H1 (cell line): ENCODE measurements at regions not wholly inside any gene's neighbourhood (a gene's known extent, or its start where the extent isn't known, plus 50 kb on each side); places are given as distances from the start of the nearest gene placed in this dataset.

ENCODE experiments used
- CTCF ChIA-PET: fragments of 300-600 bp; sonication (Branson Sonifier 250); formaldehyde crosslinking; loops from one replicate; lab custom pipeline; 2021; ENCODE audit not compliant: partially characterized antibody; lab: Charles Lee
- POLR2A ChIA-PET: fragments of 300-600 bp; sonication (Branson Sonifier 250); formaldehyde crosslinking; loops from one replicate; lab custom pipeline; 2021; ENCODE audit warnings: inconsistent platforms; ENCODE audit not compliant: partially characterized antibody; lab: Charles Lee
- DNase-seq, 2 experiments: peaks; one replicate each; pipeline versions ENCODE4 v3.0.0 to v3.0.0-alpha.2; 2010 to 2022; ENCODE audit warnings: low spot score in 2 of 2, low read depth in 1 of 2, mixed read lengths in 1 of 2
- FAIRE-seq: peaks from 2 replicates; lab custom pipeline; 2011; peaks lifted over from hg19 to GRCh38; lab: Jason Lieb, UNC
- H2AFZ ChIP-seq: 2 replicates; pipeline ENCODE4 v1.8.1; 2012; ENCODE audit warnings: low read length, inconsistent platforms
- H2AK5ac ChIP-seq: 2 replicates; pipeline ENCODE4 v1.6.1; 2013; ENCODE audit warnings: low read depth, low read length
- H2BK120ac ChIP-seq: replicated peaks from 2 replicates; pipeline ENCODE3; 2013; ENCODE audit warnings: low read depth, low read length, inconsistent platforms
- H2BK12ac ChIP-seq: 2 replicates; pipeline ENCODE4 v1.6.1; 2013; ENCODE audit warnings: low read depth, low read length
- H2BK15ac ChIP-seq: 2 replicates; pipeline ENCODE4 v1.6.1; 2013; ENCODE audit warnings: low read length
- H2BK20ac ChIP-seq: 2 replicates; pipeline ENCODE4 v1.6.1; 2013; ENCODE audit warnings: low read length
- H2BK5ac ChIP-seq: 2 replicates; pipeline ENCODE4 v1.6.1; 2013; ENCODE audit warnings: low read depth, low read length
- H3K14ac ChIP-seq: 2 replicates; pipeline ENCODE4 v1.6.1; 2013; ENCODE audit warnings: inconsistent platforms; ENCODE audit not compliant: insufficient read length
- H3K18ac ChIP-seq: 2 replicates; pipeline ENCODE4 v1.6.1; 2013; ENCODE audit warnings: low read length; ENCODE audit errors: extremely low read depth
- H3K23ac ChIP-seq: 2 replicates; pipeline ENCODE4 v1.6.1; 2013; ENCODE audit warnings: inconsistent platforms; ENCODE audit not compliant: insufficient read length
- H3K23me2 ChIP-seq: 2 replicates; pipeline ENCODE4 v1.6.1; 2013; ENCODE audit warnings: low read depth, low read length
- H3K27ac ChIP-seq: 2 replicates; pipeline ENCODE4 v1.6.1; 2011; ENCODE audit warnings: low read depth, low read length, inconsistent platforms
- H3K27me3 ChIP-seq, 4 experiments: replicated peaks in 1 of 4; 1 replicate in 1 of 4; 2 replicates in 3 of 4; pipeline versions ENCODE4 v1.6.1 to v1.8.1; 2011 to 2013; ENCODE audit warnings: low read length in 3 of 4, mild to moderate bottlenecking in 3 of 4, inconsistent platforms in 2 of 4, mixed read lengths in 2 of 4, moderate library complexity in 1 of 4; ENCODE audit not compliant: control insufficient read depth in 3 of 4, insufficient read depth in 3 of 4; ENCODE audit errors: extremely low read depth in 1 of 4
- H3K36me3 ChIP-seq, 4 experiments: 2 replicates each; pipeline versions ENCODE4 v1.6.1 to v1.8.1; 2011 to 2013; ENCODE audit warnings: mild to moderate bottlenecking in 4 of 4, low read length in 3 of 4, moderate library complexity in 2 of 4, control low read depth in 1 of 4, inconsistent platforms in 1 of 4; ENCODE audit not compliant: insufficient read depth in 4 of 4, control insufficient read depth in 2 of 4
- H3K4ac ChIP-seq: replicated peaks from 2 replicates; pipeline ENCODE3; 2013; ENCODE audit warnings: low read length, low read depth, mixed read lengths, inconsistent platforms; ENCODE audit not compliant: insufficient read length
- H3K4me1 ChIP-seq, 4 experiments: replicated peaks in 1 of 4; 1 replicate in 1 of 4; 2 replicates in 3 of 4; pipeline versions ENCODE4 v1.6.1 to v1.8.1; 2011 to 2013; ENCODE audit warnings: low read length in 3 of 4, inconsistent platforms in 2 of 4, mixed read lengths in 1 of 4; ENCODE audit not compliant: insufficient read depth in 4 of 4, control insufficient read depth in 3 of 4
- H3K4me2 ChIP-seq, 2 experiments: 2 replicates each; pipeline versions ENCODE4 v1.6.1 to v1.8.1; 2011 to 2013; ENCODE audit warnings: low read depth in 2 of 2, low read length in 2 of 2, control low read depth in 1 of 2, inconsistent platforms in 1 of 2, mild to moderate bottlenecking in 1 of 2; ENCODE audit not compliant: insufficient read depth in 1 of 2
- H3K4me3 ChIP-seq, 4 experiments: fragments of 200-600, 300-600 bp in 1 of 4; sonication (generic), shearing (Covaris generic), sonication (Bioruptor Twin) in 1 of 4; 2 replicates each; pipeline versions ENCODE4 v1.5.1 to v1.8.1; 2011 to 2016; ENCODE audit warnings: low read length in 4 of 4, low read depth in 3 of 4, control low read depth in 2 of 4, inconsistent platforms in 2 of 4, mild to moderate bottlenecking in 2 of 4, mixed read lengths in 1 of 4, moderate library complexity in 1 of 4; ENCODE audit not compliant: insufficient read depth in 2 of 4; ENCODE audit errors: extremely low read depth in 1 of 4
- H3K56ac ChIP-seq: replicated peaks from 2 replicates; pipeline ENCODE3; 2013; ENCODE audit warnings: low read depth, mild to moderate bottlenecking, mixed read lengths, low read length, inconsistent platforms; ENCODE audit not compliant: insufficient read length
- H3K79me1 ChIP-seq: 2 replicates; pipeline ENCODE4 v1.6.1; 2013; ENCODE audit warnings: low read depth, low read length, control low read depth
- H3K79me2 ChIP-seq, 2 experiments: 2 replicates each; pipeline versions ENCODE4 v1.6.1 to v1.8.1; 2012 to 2013; ENCODE audit warnings: low read length in 2 of 2, mild to moderate bottlenecking in 2 of 2, inconsistent platforms in 1 of 2; ENCODE audit not compliant: insufficient read depth in 2 of 2, control insufficient read depth in 1 of 2
- H3K9ac ChIP-seq, 4 experiments: replicated peaks in 1 of 4; 1 replicate in 1 of 4; 2 replicates in 3 of 4; pipeline versions ENCODE4 v1.6.1 to v1.8.1; 2011 to 2013; ENCODE audit warnings: low read depth in 3 of 4, low read length in 3 of 4, control low read depth in 2 of 4, mild to moderate bottlenecking in 2 of 4, moderate library complexity in 2 of 4, inconsistent platforms in 1 of 4; ENCODE audit errors: extremely low read depth in 1 of 4
- H3K9me3 ChIP-seq, 2 experiments: 2 replicates each; pipeline versions ENCODE4 v1.6.1 to v1.8.1; 2012 to 2013; ENCODE audit warnings: mild to moderate bottlenecking in 2 of 2, moderate library complexity in 2 of 2, control low read depth in 1 of 2, inconsistent platforms in 1 of 2, low read depth in 1 of 2, low read length in 1 of 2, mixed read lengths in 1 of 2; ENCODE audit not compliant: insufficient read depth in 2 of 2
- H4K20me1 ChIP-seq, 2 experiments: replicated peaks in 1 of 2; 2 replicates each; pipeline versions ENCODE3 to v1.8.1; 2011 to 2013; ENCODE audit warnings: inconsistent platforms in 2 of 2, low read length in 2 of 2, mild to moderate bottlenecking in 1 of 2; ENCODE audit not compliant: insufficient read depth in 2 of 2, control insufficient read depth in 1 of 2
- H4K5ac ChIP-seq: 2 replicates; pipeline ENCODE4 v1.6.1; 2013; ENCODE audit warnings: low read length, low read depth, mixed read lengths, inconsistent platforms; ENCODE audit not compliant: insufficient read length
- H4K8ac ChIP-seq: 2 replicates; pipeline ENCODE4 v1.8.0; 2013; ENCODE audit warnings: mild to moderate bottlenecking, moderate library complexity, low read length, inconsistent platforms; ENCODE audit not compliant: insufficient read depth; ENCODE audit errors: extremely low read depth
- H4K91ac ChIP-seq: replicated peaks from 2 replicates; pipeline ENCODE3; 2013; ENCODE audit warnings: low read length, mixed read lengths, inconsistent platforms; ENCODE audit not compliant: insufficient read length
- CTCF ChIP-seq, 3 experiments: IDR thresholded peaks; 1 replicate in 2 of 3; 2 replicates in 1 of 3; pipeline versions ENCODE4 v1.5.1 to v1.6.1; 2011; ENCODE audit warnings: low read length in 3 of 3, mild to moderate bottlenecking in 3 of 3, inconsistent platforms in 2 of 3, low read depth in 1 of 3, moderate library complexity in 1 of 3; ENCODE audit not compliant: insufficient read depth in 1 of 3; ENCODE audit errors: control extremely low read depth in 1 of 3
- EGR1 ChIP-seq: IDR thresholded peaks from 2 replicates; pipeline ENCODE4 v1.6.1; 2011; ENCODE audit warnings: low read depth, low read length, borderline replicate concordance
- EZH2 ChIP-seq: fragments of 200-600 bp; sonication (generic); IDR thresholded peaks from 2 replicates; pipeline ENCODE4 v1.7.1; 2012; ENCODE audit warnings: low read depth, mild to moderate bottlenecking, moderate library complexity, low read length, inconsistent platforms; ENCODE audit not compliant: severe bottlenecking
- HDAC2 ChIP-seq, 2 experiments: fragments of 300-600 bp in 1 of 2; sonication (generic) in 1 of 2; IDR thresholded peaks; 2 replicates each; pipeline ENCODE4 v1.6.1; 2011 to 2012; ENCODE audit warnings: low read depth in 2 of 2, low read length in 2 of 2, mild to moderate bottlenecking in 2 of 2, moderate library complexity in 2 of 2, borderline replicate concordance in 1 of 2, inconsistent platforms in 1 of 2
- KDM4A ChIP-seq: IDR thresholded peaks from one replicate; pipeline ENCODE4 v1.7.1; 2012; ENCODE audit warnings: low read depth, mild to moderate bottlenecking, moderate library complexity, low read length, inconsistent platforms; ENCODE audit not compliant: severe bottlenecking
- NRF1 ChIP-seq: IDR thresholded peaks from 2 replicates; pipeline ENCODE4 v1.6.1; 2011; ENCODE audit warnings: mild to moderate bottlenecking, low read depth, low read length, improper control_type of control experiment
- PHF8 ChIP-seq: fragments of 200-600 bp; sonication (generic); conservative IDR thresholded peaks from 2 replicates; pipeline ENCODE4 v1.7.1; 2012; ENCODE audit warnings: low read depth, mild to moderate bottlenecking, inconsistent platforms, low read length, moderate library complexity
- POU5F1 ChIP-seq: IDR thresholded peaks from 2 replicates; pipeline ENCODE4 v1.6.1; 2011; ENCODE audit warnings: low read depth, mild to moderate bottlenecking, low read length, moderate library complexity
- RBBP5 ChIP-seq: IDR thresholded peaks from 2 replicates; pipeline ENCODE4 v1.7.1; 2012; ENCODE audit warnings: low read depth, mild to moderate bottlenecking, inconsistent platforms, low read length, moderate library complexity, borderline replicate concordance
- SAP30 ChIP-seq: fragments of 300-600 bp; sonication (generic); IDR thresholded peaks from 2 replicates; pipeline ENCODE4 v1.7.1; 2012; ENCODE audit warnings: low read length, moderate library complexity, mild to moderate bottlenecking, inconsistent platforms; ENCODE audit not compliant: insufficient read depth, insufficient replicate concordance
- SP4 ChIP-seq: IDR thresholded peaks from 2 replicates; pipeline ENCODE4 v1.6.1; 2012; ENCODE audit warnings: low read length, inconsistent platforms
- TBP ChIP-seq: IDR thresholded peaks from 2 replicates; pipeline ENCODE4 v1.6.1; 2011; ENCODE audit warnings: low read depth, low read length, improper control_type of control experiment
- WGBS, 2 experiments: shearing (Covaris generic) in 1 of 2; methylation state at CpG; one replicate each; pipeline versions ENCODE4 v1.1.6 to v1.1.7; 2013 to 2015; ENCODE audit warnings: low lambda C conversion rate in 2 of 2, mixed read lengths in 2 of 2, inconsistent platforms in 1 of 2, low coverage in 1 of 2, missing lambda C conversion rate in 1 of 2; ENCODE audit not compliant: insufficient replicate concordance in 2 of 2, insufficient coverage in 1 of 2, insufficient read length in 1 of 2; ENCODE audit errors: extremely low coverage in 1 of 2, missing lambda C conversion rate in 1 of 2; 5-methylcytosine and 5-hydroxymethylcytosine counted together

- H2AK5ac ChIP-seq: no peak overlapping the region
- WGBS, 2 experiments: 13% methylated on average over 1 of the region's 1 CpG; no CpG with 5 or more reads in 1 of the 2 experiments
- no peak overlapping the region for H2BK15ac ChIP-seq
- H2AFZ ChIP-seq: no peak overlapping the region
- peak; percentile 13 for FAIRE-seq
- no peak overlapping the region for H4K5ac ChIP-seq
- H2BK120ac ChIP-seq: no peak overlapping the region
- peak overlapping the region in 1 of 4 experiments; percentile 24; a peak in 2 of 8 replicates for H3K4me3 ChIP-seq
- no peak overlapping the region for H2BK20ac ChIP-seq
- H3K14ac ChIP-seq: no peak overlapping the region
- H3K27ac ChIP-seq: no peak overlapping the region
- no peak overlapping the region for H2BK5ac ChIP-seq
- H3K23ac ChIP-seq: no peak overlapping the region
- H3K36me3 ChIP-seq: no peaks in the 10 kb centered on the region
- H4K8ac ChIP-seq: no peak overlapping the region
- no peak for DNase-seq
- H3K9me3 ChIP-seq: no peaks in the 10 kb centered on the region
- H3K18ac ChIP-seq: no peak overlapping the region
- H3K4me2 ChIP-seq: peak overlapping the region; percentile 38 to 49; a peak in 1 of 4 replicates
- H3K23me2 ChIP-seq: no peaks in the 10 kb centered on the region
- CTCF ChIA-PET: no interaction called here
- H3K27me3 ChIP-seq: no peaks in the 10 kb centered on the region
- H3K79me2 ChIP-seq: no peaks in the 10 kb centered on the region
- no peak overlapping the region for H3K56ac ChIP-seq
- no peaks in the 10 kb centered on the region for H3K79me1 ChIP-seq
- H3K4ac ChIP-seq: no peak overlapping the region
- peaks cover 0 to 2% (median 0%) of the 10 kb centered on the region in 4 experiments; a peak in 1 of 7 replicates for H3K4me1 ChIP-seq
- POLR2A ChIA-PET: no interaction called here
- no peak overlapping the region for H2BK12ac ChIP-seq
- H4K20me1 ChIP-seq: no peaks in the 10 kb centered on the region
- H4K91ac ChIP-seq: no peak overlapping the region
- H3K9ac ChIP-seq: no peak overlapping the region
- TF ChIP-seq KDM4A (no peak), TBP (no peak), PHF8 (no peak), RBBP5 (no peak), SAP30 (no peak), HDAC2 (IDR thresholded peaks at IDR 0.05; ENCODE audit: borderline replicate concordance in 1 of 2, low read depth in 2 of 2, low read length in 2 of 2) (no peak), EGR1 (no peak), POU5F1 (no peak), CTCF (IDR thresholded peaks at IDR 0.05; ENCODE audit: control extremely low read depth in 1 of 3, insufficient read depth in 1 of 3, low read depth in 1 of 3, low read length in 3 of 3) (no peak), EZH2 (no peak), NRF1 (no peak), SP4 (no peak)
Observed at GRCh38 chrX:79728421-79728820, 286.1 kb upstream of the TBX22 start.
